Endothelial cell of umbilical vein (primary cell): ENCODE measurements at regions not wholly inside any gene's neighbourhood (a gene's known extent, or its start where the extent isn't known, plus 50 kb on each side); places are given as distances from the start of the nearest gene placed in this dataset.

Experiments
- CTCF ChIP-seq, 2 donors: IDR thresholded peaks; 1 replicate in 1 of 2; 2 replicates in 1 of 2; pipeline ENCODE4 v1.5.1; 2011; ENCODE audit warnings: low read length in 2 of 2, mild to moderate bottlenecking in 2 of 2, moderate library complexity in 2 of 2, control low read depth in 1 of 2, inconsistent platforms in 1 of 2, low read depth in 1 of 2; ENCODE audit not compliant: insufficient read depth in 1 of 2; ENCODE audit errors: extremely low read depth in 1 of 2
- EZH2 ChIP-seq: IDR thresholded peaks from 2 replicates; pipeline ENCODE4 v1.6.1; 2012; ENCODE audit warnings: borderline replicate concordance, low read depth, mild to moderate bottlenecking, moderate library complexity, low read length, inconsistent platforms; ENCODE audit not compliant: severe bottlenecking
- FOS ChIP-seq: IDR thresholded peaks from 2 replicates; pipeline ENCODE4 v1.6.1; 2011; ENCODE audit warnings: mild to moderate bottlenecking, low read length, moderate library complexity, borderline replicate concordance; ENCODE audit not compliant: insufficient read depth
- JUN ChIP-seq: IDR thresholded peaks from 2 replicates; pipeline ENCODE4 v1.6.1; 2011; ENCODE audit warnings: borderline replicate concordance, low read depth; ENCODE audit not compliant: insufficient read length, insufficient read depth
- MAX ChIP-seq: IDR thresholded peaks from 2 replicates; pipeline ENCODE4 v1.6.1; 2011; ENCODE audit not compliant: insufficient read depth, insufficient read length
- MYC ChIP-seq: IDR thresholded peaks from one replicate; pipeline ENCODE4 v1.6.1; 2011; ENCODE audit warnings: mild to moderate bottlenecking, low read depth, low read length
- POLR2A ChIP-seq: IDR thresholded peaks from 2 replicates; pipeline ENCODE4 v1.6.1; 2012; ENCODE audit warnings: low read depth, mild to moderate bottlenecking, control low read depth, low read length
- POLR2AphosphoS5 ChIP-seq: IDR thresholded peaks from 2 replicates; pipeline ENCODE4 v1.6.1; 2012; ENCODE audit warnings: low read depth, mild to moderate bottlenecking, control low read depth, low read length, moderate library complexity; ENCODE audit not compliant: insufficient read depth

GRCh38 chr4:187178084-187178483 is 454.4 kb upstream of the FAT1 start:
- TF ChIP-seq POLR2A (no peak), CTCF (IDR thresholded peaks at IDR 0.05; ENCODE audit: extremely low read depth in 1 of 2, insufficient read depth in 1 of 2, low read depth in 1 of 2, low read length in 2 of 2) (no peak), EZH2 (no peak), JUN (no peak), FOS (no peak), MAX (no peak), POLR2AphosphoS5 (no peak), MYC (no peak)
